ENCODE measurements at regions not wholly inside any gene's neighbourhood (a gene's known extent, or its start where the extent isn't known, plus 50 kb on each side); places are given as distances from the start of the nearest gene placed in this dataset.

GRCh38 chr1:76727520-76727919 lies 139.8 kb upstream of the ST6GALNAC5 start:
- Histone ChIP-seq H3K4me3 (replicated peaks in 1 of 2; ENCODE audit: low read depth in 1 of 2, low read length in 2 of 2) (no peak overlapping the region), H3K9me3 (ENCODE audit: control insufficient read depth in 1 of 2, insufficient read depth in 1 of 2, low read depth in 1 of 2, low read length in 2 of 2) (no peaks in the 10 kb centered on the region), H3K4me2 (ENCODE audit: low read length) (no peak overlapping the region), H3K27me3 (ENCODE audit: insufficient read depth, low read length) (no peaks in the 10 kb centered on the region), H3K27ac (ENCODE audit: low read depth, low read length) (no peak overlapping the region), H3K79me2 (ENCODE audit: insufficient read depth, low read length) (no peaks in the 10 kb centered on the region), H3K4me1 (ENCODE audit: control insufficient read depth in 1 of 2, insufficient read depth in 2 of 2, low read length in 2 of 2) (no peaks in the 10 kb centered on the region), H3K9ac (ENCODE audit: low read length) (no peak overlapping the region), H2AFZ (ENCODE audit: low read depth, low read length, poor library complexity, severe bottlenecking) (no peak overlapping the region), H4K20me1 (ENCODE audit: insufficient read depth) (no peaks in the 10 kb centered on the region), H3K9me2 (ENCODE audit: insufficient read depth) (no peaks in the 10 kb centered on the region), H3K36me3 (ENCODE audit: control insufficient read depth in 1 of 2, insufficient read depth in 2 of 2, low read length in 2 of 2) (no peaks in the 10 kb centered on the region)
- RAD21 ChIA-PET (ENCODE audit: low non-redundant PET in 1 of 2, low total read pairs in 2 of 2, uncharacterized antibody in 2 of 2, unreplicated experiment in 2 of 2): no interaction called here
- POLR2A ChIA-PET: no interaction called here
- DNase-seq (ENCODE audit: low read depth, low spot score) (no peak), ATAC-seq (no peak)
- CTCF ChIA-PET: no interaction called here
- no TSS peak for BruUV-seq (replicated peaks)
- TF ChIP-seq SP1 (IDR thresholded peaks at IDR 0.05; ENCODE audit: low read depth): no peak
- no peak for TF ChIP-seq POLR2A (IDR thresholded peaks at IDR 0.05; ENCODE audit: borderline replicate concordance, extremely low read depth, insufficient read depth, insufficient read length)
- no peak for TF ChIP-seq ZNF274 (IDR thresholded peaks at IDR 0.05; ENCODE audit: low read depth, low read length)
- TF ChIP-seq, protein P1, sequence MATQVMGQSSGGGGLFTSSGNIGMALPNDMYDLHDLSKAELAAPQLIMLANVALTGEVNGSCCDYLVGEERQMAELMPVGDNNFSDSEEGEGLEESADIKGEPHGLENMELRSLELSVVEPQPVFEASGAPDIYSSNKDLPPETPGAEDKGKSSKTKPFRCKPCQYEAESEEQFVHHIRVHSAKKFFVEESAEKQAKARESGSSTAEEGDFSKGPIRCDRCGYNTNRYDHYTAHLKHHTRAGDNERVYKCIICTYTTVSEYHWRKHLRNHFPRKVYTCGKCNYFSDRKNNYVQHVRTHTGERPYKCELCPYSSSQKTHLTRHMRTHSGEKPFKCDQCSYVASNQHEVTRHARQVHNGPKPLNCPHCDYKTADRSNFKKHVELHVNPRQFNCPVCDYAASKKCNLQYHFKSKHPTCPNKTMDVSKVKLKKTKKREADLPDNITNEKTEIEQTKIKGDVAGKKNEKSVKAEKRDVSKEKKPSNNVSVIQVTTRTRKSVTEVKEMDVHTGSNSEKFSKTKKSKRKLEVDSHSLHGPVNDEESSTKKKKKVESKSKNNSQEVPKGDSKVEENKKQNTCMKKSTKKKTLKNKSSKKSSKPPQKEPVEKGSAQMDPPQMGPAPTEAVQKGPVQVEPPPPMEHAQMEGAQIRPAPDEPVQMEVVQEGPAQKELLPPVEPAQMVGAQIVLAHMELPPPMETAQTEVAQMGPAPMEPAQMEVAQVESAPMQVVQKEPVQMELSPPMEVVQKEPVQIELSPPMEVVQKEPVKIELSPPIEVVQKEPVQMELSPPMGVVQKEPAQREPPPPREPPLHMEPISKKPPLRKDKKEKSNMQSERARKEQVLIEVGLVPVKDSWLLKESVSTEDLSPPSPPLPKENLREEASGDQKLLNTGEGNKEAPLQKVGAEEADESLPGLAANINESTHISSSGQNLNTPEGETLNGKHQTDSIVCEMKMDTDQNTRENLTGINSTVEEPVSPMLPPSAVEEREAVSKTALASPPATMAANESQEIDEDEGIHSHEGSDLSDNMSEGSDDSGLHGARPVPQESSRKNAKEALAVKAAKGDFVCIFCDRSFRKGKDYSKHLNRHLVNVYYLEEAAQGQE (IDR thresholded peaks at IDR 0.05; ENCODE audit: low read depth): no peak
- no peak for TF ChIP-seq ZFX (IDR thresholded peaks at IDR 0.05)
- TF ChIP-seq TCF7L2 (IDR thresholded peaks at IDR 0.05; ENCODE audit: borderline replicate concordance, extremely low read depth, insufficient read depth, insufficient read length): no peak
- TF ChIP-seq SIN3A (IDR thresholded peaks at IDR 0.05; ENCODE audit: low read depth): no peak
- TF ChIP-seq ELF1 (IDR thresholded peaks at IDR 0.05; ENCODE audit: borderline replicate concordance, low read depth): no peak
- TF ChIP-seq YY1 (IDR thresholded peaks at IDR 0.05; ENCODE audit: extremely low read depth, insufficient replicate concordance, low read depth, low read length): no peak
- TF ChIP-seq EZH2phosphoT487 (IDR thresholded peaks at IDR 0.05; ENCODE audit: borderline replicate concordance): no peak
- TF ChIP-seq EZH2 (IDR thresholded peaks at IDR 0.05): no peak
- TF ChIP-seq RAD21 (IDR thresholded peaks at IDR 0.05; ENCODE audit: low read depth): no peak
- intact Hi-C loops (cut with micrococcal nuclease): no loop called here

Data from HCT116 (cell line).